Smooth muscle cell (in vitro differentiated cells): ENCODE measurements at regions not wholly inside any gene's neighbourhood (a gene's known extent, or its start where the extent isn't known, plus 50 kb on each side); places are given as distances from the start of the nearest gene placed in this dataset.

Source experiments
- DNase-seq: peaks from one replicate; lab custom pipeline; 2025; ENCODE audit not compliant: unreplicated experiment; lab: John Stamatoyannopoulos, UW
- H2AFZ ChIP-seq: fragments of 200-600 bp; sonication (generic); 2 replicates; pipeline ENCODE4 v1.6.0; 2016; ENCODE audit warnings: antibody characterized with exemption, low read depth, mild to moderate bottlenecking
- H3F3A ChIP-seq: fragments of 200-600 bp; sonication (generic); 2 replicates; pipeline ENCODE4 v1.6.0; 2017; ENCODE audit warnings: antibody characterized with exemption, low read depth
- H3K27ac ChIP-seq: fragments of 200-600 bp; sonication (generic); 2 replicates; pipeline ENCODE4 v1.5.1; 2016; ENCODE audit warnings: low read depth, mild to moderate bottlenecking
- H3K27me3 ChIP-seq: fragments of 200-600 bp; sonication (generic); 2 replicates; pipeline ENCODE4 v1.6.1; 2016; ENCODE audit warnings: low read depth, mild to moderate bottlenecking
- H3K36me3 ChIP-seq: fragments of 200-600 bp; sonication (generic); 2 replicates; pipeline ENCODE4 v1.5.1; 2016; ENCODE audit warnings: low read depth
- H3K4me1 ChIP-seq: fragments of 200-600 bp; sonication (generic); 2 replicates; pipeline ENCODE4 v1.5.1; 2016; ENCODE audit warnings: low read depth
- H3K4me2 ChIP-seq: fragments of 200-600 bp; sonication (generic); 2 replicates; pipeline ENCODE4 v1.6.0; 2016; ENCODE audit warnings: mild to moderate bottlenecking
- H3K4me3 ChIP-seq: fragments of 200-600 bp; sonication (generic); 2 replicates; pipeline ENCODE4 v1.5.1; 2016; ENCODE audit warnings: mild to moderate bottlenecking
- H3K79me2 ChIP-seq: fragments of 200-600 bp; sonication (generic); 2 replicates; pipeline ENCODE4 v1.6.0; 2016; ENCODE audit warnings: low read depth, mild to moderate bottlenecking
- H3K9ac ChIP-seq: fragments of 200-600 bp; sonication (generic); 2 replicates; pipeline ENCODE4 v1.6.0; 2016; ENCODE audit warnings: low read depth
- H3K9me3 ChIP-seq: fragments of 200-600 bp; sonication (generic); replicated peaks from 2 replicates; pipeline ENCODE4 v1.5.1; 2016; ENCODE audit warnings: low read depth
- H4K20me1 ChIP-seq: fragments of 200-600 bp; sonication (generic); 2 replicates; pipeline ENCODE4 v1.6.0; 2016; ENCODE audit warnings: low read depth
- CTCF ChIP-seq: fragments of 200-600 bp; sonication (generic); IDR thresholded peaks from 2 replicates; pipeline ENCODE4 v1.5.1; 2017; ENCODE audit warnings: borderline replicate concordance, mild to moderate bottlenecking, antibody characterized with exemption; ENCODE audit not compliant: insufficient read depth, poor library complexity, severe bottlenecking
- WGBS: methylation state at CpG from one replicate; pipeline ENCODE4 v1.1.7; 2016; ENCODE audit warnings: low lambda C conversion rate; 5-methylcytosine and 5-hydroxymethylcytosine counted together

- DNase-seq, result no peak
- no peak overlapping the region for H3K9ac ChIP-seq
- H3K9me3 ChIP-seq, result no peaks in the 10 kb centered on the region
- no peak overlapping the region for H3K4me2 ChIP-seq
- H3K27ac ChIP-seq, result no peak overlapping the region
- 58% methylated on average over 5 of the region's 5 CpGs for WGBS
- no peaks in the 10 kb centered on the region for H3K4me1 ChIP-seq
- H3K36me3 ChIP-seq, result no peaks in the 10 kb centered on the region
- no peak for TF ChIP-seq CTCF
- H4K20me1 ChIP-seq, result no peaks in the 10 kb centered on the region
- H3K4me3 ChIP-seq, result no peak overlapping the region
- H2AFZ ChIP-seq, result no peak overlapping the region
- no peaks in the 10 kb centered on the region for H3K27me3 ChIP-seq
- H3F3A ChIP-seq, result no peaks in the 10 kb centered on the region
- no peaks in the 10 kb centered on the region for H3K79me2 ChIP-seq
Observed at GRCh38 chr2:133726973-133727372, 158.7 kb upstream of the NCKAP5 start.

- Histone ChIP-seq H3K9me3 (no peaks in the 10 kb centered on the region), H4K20me1 (no peaks in the 10 kb centered on the region), H3K4me2 (no peak overlapping the region), H3K4me1 (no peaks in the 10 kb centered on the region), H3K27ac (no peak overlapping the region), H3K4me3 (no peak overlapping the region), H3F3A (no peaks in the 10 kb centered on the region), H3K36me3 (no peaks in the 10 kb centered on the region), H3K27me3 (no peaks in the 10 kb centered on the region), H3K79me2 (no peaks in the 10 kb centered on the region), H2AFZ (no peak overlapping the region), H3K9ac (no peak overlapping the region)
- no peak for TF ChIP-seq CTCF
- WGBS, result 73% methylated on average over 2 of the region's 2 CpGs
- no peak for DNase-seq
Observed at GRCh38 chr2:133732059-133732458, 163.8 kb upstream of the NCKAP5 start.

GRCh38 chr2:133732982-133733900 is 165.0 kb upstream of the NCKAP5 start:
- Histone ChIP-seq H3K79me2 (no peaks in the 10 kb centered on the region), H3K9me3 (no peaks in the 10 kb centered on the region), H3K4me1 (no peaks in the 10 kb centered on the region), H3K27me3 (no peaks in the 10 kb centered on the region), H3K9ac (no peak overlapping the region), H3K4me3 (no peak overlapping the region), H3K27ac (peak overlapping the region; percentile 58), H3F3A (no peaks in the 10 kb centered on the region), H4K20me1 (no peaks in the 10 kb centered on the region), H2AFZ (peak overlapping the region; percentile 32), H3K36me3 (no peaks in the 10 kb centered on the region), H3K4me2 (no peak overlapping the region)
- DNase-seq, result no peak
- WGBS, result 58% methylated on average over 6 of the region's 6 CpGs
- no peak for TF ChIP-seq CTCF

GRCh38 chr2:133733901-133734255 is 165.6 kb upstream of the NCKAP5 start:
- WGBS, result 35% methylated on average over 2 of the region's 2 CpGs
- Histone ChIP-seq H3K27ac (peak overlapping the region; percentile 58), H4K20me1 (no peaks in the 10 kb centered on the region), H3K4me3 (no peak overlapping the region), H3F3A (no peaks in the 10 kb centered on the region), H2AFZ (peak overlapping the region; percentile 32), H3K27me3 (no peaks in the 10 kb centered on the region), H3K9me3 (no peaks in the 10 kb centered on the region), H3K4me2 (no peak overlapping the region), H3K36me3 (no peaks in the 10 kb centered on the region), H3K4me1 (no peaks in the 10 kb centered on the region), H3K79me2 (no peaks in the 10 kb centered on the region), H3K9ac (no peak overlapping the region)
- DNase-seq, result no peak
- TF ChIP-seq CTCF, result no peak
